CD4-positive, alpha-beta T cell (primary cell): ENCODE measurements at regions not wholly inside any gene's neighbourhood (a gene's known extent, or its start where the extent isn't known, plus 50 kb on each side); places are given as distances from the start of the nearest gene placed in this dataset.

Experiments used
- ATAC-seq: fragments of 200-7000 bp; cut with Tn5 transposase; one replicate; pipeline ENCODE4 v1.10.0; 2022; ENCODE audit warnings: mild to moderate bottlenecking; ENCODE audit not compliant: poor library complexity
- CTCF ChIA-PET: fragments of 350-600 bp; sonication (Branson Sonifier 250); formaldehyde crosslinking; loops from one replicate; lab custom pipeline; 2021; ENCODE audit warnings: antibody characterized with exemption, inconsistent platforms; lab: Charles Lee
- POLR2A ChIA-PET: fragments of 350-600 bp; sonication (Branson Sonifier 250); formaldehyde crosslinking; loops from one replicate; lab custom pipeline; 2021; ENCODE audit warnings: antibody characterized with exemption, inconsistent platforms; lab: Charles Lee
- DNase-seq, 14 experiments: peaks; one replicate each; pipeline ENCODE4 v3.0.0-alpha.2; 2013 to 2020; ENCODE audit warnings: mixed read lengths in 2 of 14
- H3K27ac ChIP-seq, 2 donors: one replicate each; pipeline versions ENCODE4 v1.5.1 to v1.7.0; 2013; ENCODE audit warnings: low read length in 2 of 2, low read depth in 1 of 2, mild to moderate bottlenecking in 1 of 2
- H3K27me3 ChIP-seq, 2 experiments: 1 replicate in 1 of 2; 2 replicates in 1 of 2; pipeline versions ENCODE4 v1.6.1 to v1.7.0; 2013; ENCODE audit warnings: low read length in 2 of 2, control low read depth in 1 of 2, mild to moderate bottlenecking in 1 of 2, moderate library complexity in 1 of 2; ENCODE audit not compliant: insufficient read depth in 2 of 2, control insufficient read depth in 1 of 2
- H3K36me3 ChIP-seq: one replicate; pipeline ENCODE4 v1.6.1; 2013; ENCODE audit warnings: low read length, control low read depth; ENCODE audit not compliant: insufficient read depth
- H3K4me1 ChIP-seq: one replicate; pipeline ENCODE4 v1.6.1; 2013; ENCODE audit warnings: low read length, control low read depth; ENCODE audit not compliant: insufficient read depth
- H3K4me3 ChIP-seq: one replicate; pipeline ENCODE4 v1.5.1; 2013; ENCODE audit warnings: mild to moderate bottlenecking, low read length, moderate library complexity
- H3K9me3 ChIP-seq, 2 experiments: 1 replicate in 1 of 2; 2 replicates in 1 of 2; pipeline versions ENCODE4 v1.6.1 to v1.7.0; 2013; ENCODE audit warnings: low read length in 2 of 2, mild to moderate bottlenecking in 2 of 2, control low read depth in 1 of 2, moderate library complexity in 1 of 2; ENCODE audit not compliant: control insufficient read depth in 1 of 2, insufficient read depth in 1 of 2
- H3K27ac Mint-ChIP-seq: one replicate; pipeline ENCODE4 v1.8.0; 2020; ENCODE audit warnings: mixed read lengths
- H3K27me3 Mint-ChIP-seq: one replicate; pipeline ENCODE4 v1.8.0; 2021; ENCODE audit warnings: mixed read lengths
- H3K36me3 Mint-ChIP-seq: one replicate; pipeline ENCODE4 v1.8.0; 2021; ENCODE audit warnings: low read depth, mixed read lengths
- H3K4me1 Mint-ChIP-seq: one replicate; pipeline ENCODE4 v1.8.0; 2021; ENCODE audit warnings: low read depth, mixed read lengths
- H3K4me3 Mint-ChIP-seq: one replicate; pipeline ENCODE4 v1.8.0; 2020; ENCODE audit warnings: mild to moderate bottlenecking, mixed read lengths
- H3K9me3 Mint-ChIP-seq: one replicate; pipeline ENCODE4 v1.8.0; 2020; ENCODE audit warnings: mixed read lengths
- intact Hi-C, 2 experiments: fragments of 100-400 bp; cut with DNase I in 1 of 2; cut with micrococcal nuclease in 1 of 2; formaldehyde crosslinking; loops; one replicate each; pipeline versions ENCODE4 v1.15.1 to v1.9.0; 2023 to 2025; cut with DNase I, micrococcal nuclease
- TF ChIP-seq, protein P1 (sequence below): fragments of 200-600 bp; IDR thresholded peaks from one replicate; pipeline ENCODE4 v1.8.0; 2022; ENCODE audit warnings: antibody characterized with exemption, mild to moderate bottlenecking

DNA sequence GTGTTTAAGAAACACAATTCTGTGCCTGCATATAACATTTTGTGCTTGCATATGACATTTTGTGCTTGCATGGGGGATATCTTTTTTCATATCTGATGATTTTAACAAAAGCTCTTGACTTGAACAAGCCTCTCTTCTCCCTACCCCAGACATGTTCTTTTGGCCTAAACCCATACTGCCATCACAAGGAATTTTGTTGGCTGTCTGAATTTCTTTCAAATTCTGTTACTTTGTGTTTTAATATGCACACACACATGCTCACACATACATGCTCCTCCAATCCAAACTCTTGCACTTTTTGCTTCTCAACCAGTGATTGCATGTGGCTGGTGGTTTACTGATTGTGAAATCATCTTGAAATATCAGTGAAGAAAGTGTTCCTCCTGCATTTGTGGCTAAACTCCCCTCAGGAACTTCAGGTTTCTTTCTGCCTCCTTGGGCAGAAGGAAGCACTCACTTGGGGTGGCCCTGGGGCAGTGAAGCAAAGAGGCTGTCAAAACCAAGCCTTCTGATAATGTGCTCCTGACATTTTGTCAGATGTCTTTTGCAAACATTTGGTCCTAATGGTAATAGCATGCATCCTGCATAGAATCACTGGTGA, 377.2 kb upstream of the KLF4 start:
- Histone ChIP-seq H3K36me3 (no peaks in the 10 kb centered on the region), H3K27ac (no peak overlapping the region), H3K4me1 (peaks cover 6% of the 10 kb centered on the region), H3K4me3 (no peak overlapping the region), H3K27me3 (no peaks in the 10 kb centered on the region), H3K9me3 (peaks cover 0 to 4% of the 10 kb centered on the region in 2 experiments)
- H3K36me3 Mint-ChIP-seq, result no peaks in the 10 kb centered on the region
- ChIA-PET POLR2A (no interaction called here), CTCF (no interaction called here)
- ATAC-seq (no peak), DNase-seq (peak in 1 of 14 experiments; percentile 5)
- no peaks in the 10 kb centered on the region for H3K9me3 Mint-ChIP-seq
- no peaks in the 10 kb centered on the region for H3K27me3 Mint-ChIP-seq
- intact Hi-C loops, result no loop called here
- H3K27ac Mint-ChIP-seq, result no peak overlapping the region
- TF ChIP-seq, protein P1, sequence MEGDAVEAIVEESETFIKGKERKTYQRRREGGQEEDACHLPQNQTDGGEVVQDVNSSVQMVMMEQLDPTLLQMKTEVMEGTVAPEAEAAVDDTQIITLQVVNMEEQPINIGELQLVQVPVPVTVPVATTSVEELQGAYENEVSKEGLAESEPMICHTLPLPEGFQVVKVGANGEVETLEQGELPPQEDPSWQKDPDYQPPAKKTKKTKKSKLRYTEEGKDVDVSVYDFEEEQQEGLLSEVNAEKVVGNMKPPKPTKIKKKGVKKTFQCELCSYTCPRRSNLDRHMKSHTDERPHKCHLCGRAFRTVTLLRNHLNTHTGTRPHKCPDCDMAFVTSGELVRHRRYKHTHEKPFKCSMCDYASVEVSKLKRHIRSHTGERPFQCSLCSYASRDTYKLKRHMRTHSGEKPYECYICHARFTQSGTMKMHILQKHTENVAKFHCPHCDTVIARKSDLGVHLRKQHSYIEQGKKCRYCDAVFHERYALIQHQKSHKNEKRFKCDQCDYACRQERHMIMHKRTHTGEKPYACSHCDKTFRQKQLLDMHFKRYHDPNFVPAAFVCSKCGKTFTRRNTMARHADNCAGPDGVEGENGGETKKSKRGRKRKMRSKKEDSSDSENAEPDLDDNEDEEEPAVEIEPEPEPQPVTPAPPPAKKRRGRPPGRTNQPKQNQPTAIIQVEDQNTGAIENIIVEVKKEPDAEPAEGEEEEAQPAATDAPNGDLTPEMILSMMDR, result no peak
- H3K4me3 Mint-ChIP-seq, result no peak overlapping the region
- H3K4me1 Mint-ChIP-seq, result no peaks in the 10 kb centered on the region

- no peaks in the 10 kb centered on the region for H3K27me3 Mint-ChIP-seq
- Histone ChIP-seq H3K9me3 (peaks cover 0 to under 1% of the 10 kb centered on the region in 2 experiments), H3K4me1 (peaks cover 3% of the 10 kb centered on the region), H3K4me3 (no peak overlapping the region), H3K36me3 (no peaks in the 10 kb centered on the region), H3K27ac (no peak overlapping the region), H3K27me3 (no peaks in the 10 kb centered on the region)
- no peaks in the 10 kb centered on the region for H3K9me3 Mint-ChIP-seq
- TF ChIP-seq, protein P1, result no peak
- no peaks in the 10 kb centered on the region for H3K36me3 Mint-ChIP-seq
- no peak overlapping the region for H3K27ac Mint-ChIP-seq
- intact Hi-C loops, result no loop called here
- POLR2A ChIA-PET, result no interaction called here
- ATAC-seq (no peak), DNase-seq (no peak)
- CTCF ChIA-PET, result no interaction called here
- no peaks in the 10 kb centered on the region for H3K4me1 Mint-ChIP-seq
- H3K4me3 Mint-ChIP-seq, result no peak overlapping the region
Measured at GRCh38 chr9:107863396-107863795, 373.8 kb upstream of the KLF4 start.

- Histone ChIP-seq H3K27ac (no peak overlapping the region), H3K9me3 (no peaks in the 10 kb centered on the region), H3K4me3 (no peak overlapping the region), H3K27me3 (no peaks in the 10 kb centered on the region), H3K36me3 (no peaks in the 10 kb centered on the region), H3K4me1 (peaks cover 2% of the 10 kb centered on the region)
- ATAC-seq (no peak), DNase-seq (no peak)
- CTCF ChIA-PET, result no interaction called here
- no peaks in the 10 kb centered on the region for H3K36me3 Mint-ChIP-seq
- intact Hi-C loops, result no loop called here
- H3K27me3 Mint-ChIP-seq, result no peaks in the 10 kb centered on the region
- no peaks in the 10 kb centered on the region for H3K9me3 Mint-ChIP-seq
- H3K4me3 Mint-ChIP-seq, result no peak overlapping the region
- H3K4me1 Mint-ChIP-seq, result no peaks in the 10 kb centered on the region
- no peak overlapping the region for H3K27ac Mint-ChIP-seq
- TF ChIP-seq, protein P1, result no peak
- POLR2A ChIA-PET, result no interaction called here
Measured at GRCh38 chr9:107862881-107863280, 373.3 kb upstream of the KLF4 start.
